ENCODE measurements at regions not wholly inside any gene's neighbourhood (a gene's known extent, or its start where the extent isn't known, plus 50 kb on each side); places are given as distances from the start of the nearest gene placed in this dataset.

DNA sequence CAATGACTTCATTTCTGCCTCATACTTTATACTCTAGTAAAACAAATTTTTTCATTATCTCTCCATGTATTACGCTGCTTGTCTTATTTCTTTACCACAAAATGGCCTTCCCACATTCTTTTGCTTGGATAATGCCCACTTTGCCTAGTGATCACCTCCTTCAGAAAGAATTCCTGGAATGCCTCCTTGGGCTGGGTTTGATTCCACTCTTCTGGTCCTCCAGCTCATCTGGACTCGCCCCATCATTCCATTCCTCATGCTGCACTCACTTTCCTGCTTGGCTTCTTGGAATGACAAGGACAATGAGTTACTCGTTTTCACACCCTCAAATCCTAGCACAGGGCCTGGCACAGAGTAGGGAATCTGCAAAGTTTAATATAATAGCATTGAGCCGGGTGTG is 475.1 kb upstream of the LARGE1 start:
- intact Hi-C loops (cut with micrococcal nuclease) = no loop called here
- CTCF ChIA-PET = no interaction called here
- TF ChIP-seq EGR1 (IDR thresholded peaks at IDR 0.05; ENCODE audit: low read depth) = no peak
- no peak for TF ChIP-seq SRF (IDR thresholded peaks at IDR 0.05; ENCODE audit: low read depth)
- TF ChIP-seq POLR2AphosphoS5 (IDR thresholded peaks at IDR 0.05; ENCODE audit: low read depth, low read length) = no peak
- no peak for TF ChIP-seq YY1 (IDR thresholded peaks at IDR 0.05; ENCODE audit: extremely low read depth, insufficient replicate concordance, low read depth, low read length)

GRCh38 chr22:34403667-34404066 is 483.4 kb upstream of the LARGE1 start:
- CTCF ChIA-PET = no interaction called here
- H3K27ac ChIP-seq (ENCODE audit: low read depth, low read length) = no peak overlapping the region
- H4K20me1 ChIP-seq (ENCODE audit: insufficient read depth) = no peaks in the 10 kb centered on the region
- POLR2A ChIA-PET = no interaction called here
- no TSS peak for BruUV-seq (replicated peaks)
- DNase-seq (ENCODE audit: low read depth, low spot score) (no peak), ATAC-seq (no peak)
- intact Hi-C loops (cut with micrococcal nuclease) = no loop called here
- RAD21 ChIA-PET (ENCODE audit: low non-redundant PET in 1 of 2, low total read pairs in 2 of 2, uncharacterized antibody in 2 of 2, unreplicated experiment in 2 of 2) = no interaction called here
- no peak overlapping the region for H3K9ac ChIP-seq (ENCODE audit: low read length)
- no peaks in the 10 kb centered on the region for H3K27me3 ChIP-seq (ENCODE audit: insufficient read depth, low read length)
- no peak overlapping the region for H3K4me3 ChIP-seq (replicated peaks in 1 of 2; ENCODE audit: low read depth in 1 of 2, low read length in 2 of 2)
- H3K36me3 ChIP-seq (ENCODE audit: control insufficient read depth in 1 of 2, insufficient read depth in 2 of 2, low read length in 2 of 2) = no peaks in the 10 kb centered on the region
- TF ChIP-seq TCF7L2 (IDR thresholded peaks at IDR 0.05; ENCODE audit: borderline replicate concordance, extremely low read depth, insufficient read depth, insufficient read length) (no peak), CBX3 (IDR thresholded peaks at IDR 0.05; ENCODE audit: low read depth) (no peak), RAD21 (IDR thresholded peaks at IDR 0.05; ENCODE audit: low read depth) (no peak), SP1 (IDR thresholded peaks at IDR 0.05; ENCODE audit: low read depth) (no peak)
- TF ChIP-seq, protein P1, sequence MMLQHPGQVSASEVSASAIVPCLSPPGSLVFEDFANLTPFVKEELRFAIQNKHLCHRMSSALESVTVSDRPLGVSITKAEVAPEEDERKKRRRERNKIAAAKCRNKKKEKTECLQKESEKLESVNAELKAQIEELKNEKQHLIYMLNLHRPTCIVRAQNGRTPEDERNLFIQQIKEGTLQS (IDR thresholded peaks at IDR 0.05) = no peak
- TF ChIP-seq, protein P2, sequence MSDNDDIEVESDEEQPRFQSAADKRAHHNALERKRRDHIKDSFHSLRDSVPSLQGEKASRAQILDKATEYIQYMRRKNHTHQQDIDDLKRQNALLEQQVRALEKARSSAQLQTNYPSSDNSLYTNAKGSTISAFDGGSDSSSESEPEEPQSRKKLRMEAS (IDR thresholded peaks at IDR 0.05) = no peak
- no peaks in the 10 kb centered on the region for H3K79me2 ChIP-seq (ENCODE audit: insufficient read depth, low read length)
- H2AFZ ChIP-seq (ENCODE audit: low read depth, low read length, poor library complexity, severe bottlenecking) = no peak overlapping the region
- peaks cover 0 to 29% of the 10 kb centered on the region in 2 experiments; a peak in 2 of 4 replicates for H3K9me3 ChIP-seq (ENCODE audit: control insufficient read depth in 1 of 2, insufficient read depth in 1 of 2, low read depth in 1 of 2, low read length in 2 of 2)
- no peaks in the 10 kb centered on the region for H3K9me2 ChIP-seq (ENCODE audit: insufficient read depth)
- H3K4me1 ChIP-seq (ENCODE audit: control insufficient read depth in 1 of 2, insufficient read depth in 2 of 2, low read length in 2 of 2) = no peaks in the 10 kb centered on the region
- H3K4me2 ChIP-seq (ENCODE audit: low read length) = no peak overlapping the region

More for the DNA sequence above, 475.1 kb upstream of the LARGE1 start:
- no peaks in the 10 kb centered on the region for H4K20me1 ChIP-seq (ENCODE audit: insufficient read depth)
- H3K79me2 ChIP-seq (ENCODE audit: insufficient read depth, low read length) = no peaks in the 10 kb centered on the region
- H3K9me3 ChIP-seq (ENCODE audit: control insufficient read depth in 1 of 2, insufficient read depth in 1 of 2, low read depth in 1 of 2, low read length in 2 of 2) = peaks cover 7 to 11% of the 10 kb centered on the region in 2 experiments; a peak in 2 of 4 replicates
- H3K36me3 ChIP-seq (ENCODE audit: control insufficient read depth in 1 of 2, insufficient read depth in 2 of 2, low read length in 2 of 2) = no peaks in the 10 kb centered on the region
- no peak overlapping the region for H3K27ac ChIP-seq (ENCODE audit: low read depth, low read length)
- H3K9me2 ChIP-seq (ENCODE audit: insufficient read depth) = no peaks in the 10 kb centered on the region
- H3K9ac ChIP-seq (ENCODE audit: low read length) = no peak overlapping the region
- DNase-seq (ENCODE audit: low read depth, low spot score) = no peak
- H3K27me3 ChIP-seq (ENCODE audit: insufficient read depth, low read length) = no peaks in the 10 kb centered on the region
- ATAC-seq = no peak
- no peaks in the 10 kb centered on the region for H3K4me1 ChIP-seq (ENCODE audit: control insufficient read depth in 1 of 2, insufficient read depth in 2 of 2, low read length in 2 of 2)
- no peak overlapping the region for H3K4me2 ChIP-seq (ENCODE audit: low read length)
- POLR2A ChIA-PET = no interaction called here
- no TSS peak for BruUV-seq (replicated peaks)
- RAD21 ChIA-PET (ENCODE audit: low non-redundant PET in 1 of 2, low total read pairs in 2 of 2, uncharacterized antibody in 2 of 2, unreplicated experiment in 2 of 2) = no interaction called here
- H3K4me3 ChIP-seq (replicated peaks in 1 of 2; ENCODE audit: low read depth in 1 of 2, low read length in 2 of 2) = no peak overlapping the region
- H2AFZ ChIP-seq (ENCODE audit: low read depth, low read length, poor library complexity, severe bottlenecking) = no peak overlapping the region
